Stomach smooth muscle (tissue), 2 donors: ENCODE measurements at regions not wholly inside any gene's neighbourhood (a gene's known extent, or its start where the extent isn't known, plus 50 kb on each side); places are given as distances from the start of the nearest gene placed in this dataset.
"Not testable (repeated sequence)": the region's sequence is repeated elsewhere in the genome, so short reads cannot be mapped to it uniquely, and the experiment has no call there.

Experiments used
- H3K27ac ChIP-seq: one replicate; pipeline ENCODE4 v1.7.0; 2013; ENCODE audit warnings: mild to moderate bottlenecking, low read length, inconsistent platforms
- H3K27me3 ChIP-seq, 2 donors: one replicate each; pipeline ENCODE4 v1.7.0; 2013; ENCODE audit warnings: low read length in 2 of 2; ENCODE audit not compliant: insufficient read depth in 2 of 2, control insufficient read depth in 1 of 2
- H3K36me3 ChIP-seq, 2 donors: one replicate each; pipeline ENCODE4 v1.7.0; 2013; ENCODE audit warnings: low read length in 2 of 2; ENCODE audit not compliant: control insufficient read depth in 2 of 2, insufficient read depth in 2 of 2
- H3K4me1 ChIP-seq: one replicate; pipeline ENCODE4 v1.7.0; 2013; ENCODE audit warnings: low read length; ENCODE audit not compliant: control insufficient read depth, insufficient read depth
- H3K4me3 ChIP-seq, 2 donors: one replicate each; pipeline ENCODE4 v1.7.0; 2013; ENCODE audit warnings: low read length in 2 of 2
- H3K9ac ChIP-seq, 2 donors: one replicate each; pipeline ENCODE4 v1.7.0; 2013; ENCODE audit warnings: low read length in 2 of 2, mild to moderate bottlenecking in 1 of 2
- H3K9me3 ChIP-seq, 2 donors: one replicate each; pipeline ENCODE4 v1.7.0; 2013; ENCODE audit warnings: low read length in 2 of 2; ENCODE audit not compliant: control insufficient read depth in 2 of 2
- donor health status: healthy.
- donor health status: Pancreatic carcinoma.

- H3K4me3 ChIP-seq, H3K36me3 ChIP-seq, H3K27ac ChIP-seq, H3K9me3 ChIP-seq, H3K4me1 ChIP-seq, H3K27me3 ChIP-seq, H3K9ac ChIP-seq: not testable (repeated sequence)
These were observed 342.4 kb downstream of the RPS29 start for GRCh38 chr14:49243777-49244176.

GRCh38 chr14:49240383-49240782 is 345.8 kb downstream of the RPS29 start:
- Histone ChIP-seq H3K9me3 (peaks cover 0 to 5% of the 10 kb centered on the region in 2 donors), H3K4me1 (no peaks in the 10 kb centered on the region), H3K27ac (no peak overlapping the region), H3K4me3 (no peak overlapping the region), H3K36me3 (no peaks in the 10 kb centered on the region), H3K9ac (no peak overlapping the region), H3K27me3 (no peaks in the 10 kb centered on the region)

GRCh38 chr14:49228552-49228951 is 357.6 kb downstream of the RPS29 start:
- Histone ChIP-seq H3K4me1 (no peaks in the 10 kb centered on the region), H3K27me3 (no peaks in the 10 kb centered on the region), H3K36me3 (no peaks in the 10 kb centered on the region), H3K9me3 (no peaks in the 10 kb centered on the region), H3K9ac (no peak overlapping the region), H3K4me3 (no peak overlapping the region), H3K27ac (no peak overlapping the region)

- no peaks in the 10 kb centered on the region for H3K36me3 ChIP-seq
- H3K9ac ChIP-seq: no peak overlapping the region
- no peaks in the 10 kb centered on the region for H3K9me3 ChIP-seq
- H3K4me1 ChIP-seq: peaks cover 8% of the 10 kb centered on the region
- H3K27ac ChIP-seq: no peak overlapping the region
- H3K4me3 ChIP-seq: no peak overlapping the region
- no peaks in the 10 kb centered on the region for H3K27me3 ChIP-seq
These were observed 364.9 kb downstream of the RPS29 start for GRCh38 chr14:49221316-49221715.

- Histone ChIP-seq H3K4me1 (peaks cover 8% of the 10 kb centered on the region), H3K9me3 (no peaks in the 10 kb centered on the region), H3K27ac (no peak overlapping the region), H3K36me3 (no peaks in the 10 kb centered on the region), H3K27me3 (no peaks in the 10 kb centered on the region), H3K9ac (no peak overlapping the region), H3K4me3 (no peak overlapping the region)
These were observed 365.7 kb downstream of the RPS29 start for GRCh38 chr14:49220492-49220891.

- Histone ChIP-seq H3K9me3 (no peaks in the 10 kb centered on the region), H3K4me1 (peaks cover 8% of the 10 kb centered on the region), H3K27me3 (no peaks in the 10 kb centered on the region), H3K36me3 (no peaks in the 10 kb centered on the region), H3K27ac (no peak overlapping the region), H3K4me3 (no peak overlapping the region), H3K9ac (no peak overlapping the region)
These were observed 367.6 kb downstream of the RPS29 start for GRCh38 chr14:49218436-49219092.

- H3K4me1 ChIP-seq: no peaks in the 10 kb centered on the region
- H3K9ac ChIP-seq: no peak overlapping the region
- H3K4me3 ChIP-seq: no peak overlapping the region
- H3K27me3 ChIP-seq: no peaks in the 10 kb centered on the region
- H3K27ac ChIP-seq: no peak overlapping the region
- no peaks in the 10 kb centered on the region for H3K36me3 ChIP-seq
- H3K9me3 ChIP-seq: no peaks in the 10 kb centered on the region
These were observed 373.5 kb downstream of the RPS29 start for GRCh38 chr14:49212721-49213120.

GRCh38 chr14:49209416-49209815 is 376.8 kb downstream of the RPS29 start:
- no peak overlapping the region for H3K9ac ChIP-seq
- no peaks in the 10 kb centered on the region for H3K4me1 ChIP-seq
- H3K4me3 ChIP-seq: no peak overlapping the region
- no peaks in the 10 kb centered on the region for H3K36me3 ChIP-seq
- H3K27me3 ChIP-seq: no peaks in the 10 kb centered on the region
- H3K9me3 ChIP-seq: no peaks in the 10 kb centered on the region
- H3K27ac ChIP-seq: no peak overlapping the region

GRCh38 chr14:49206828-49207227 is 379.4 kb downstream of the RPS29 start:
- Histone ChIP-seq H3K9me3 (no peaks in the 10 kb centered on the region), H3K27me3 (no peaks in the 10 kb centered on the region), H3K27ac (no peak overlapping the region), H3K9ac (no peak overlapping the region), H3K36me3 (no peaks in the 10 kb centered on the region), H3K4me3 (no peak overlapping the region), H3K4me1 (no peaks in the 10 kb centered on the region)

GRCh38 chr14:49203676-49204075 is 382.5 kb downstream of the RPS29 start:
- Histone ChIP-seq H3K27ac (no peak overlapping the region), H3K27me3 (no peaks in the 10 kb centered on the region), H3K9ac (no peak overlapping the region), H3K4me3 (no peak overlapping the region), H3K4me1 (no peaks in the 10 kb centered on the region), H3K9me3 (no peaks in the 10 kb centered on the region), H3K36me3 (no peaks in the 10 kb centered on the region)

- Histone ChIP-seq H3K9me3 (no peaks in the 10 kb centered on the region), H3K27ac (no peak overlapping the region), H3K4me3 (no peak overlapping the region), H3K36me3 (no peaks in the 10 kb centered on the region), H3K9ac (no peak overlapping the region), H3K27me3 (no peaks in the 10 kb centered on the region), H3K4me1 (no peaks in the 10 kb centered on the region)
These were observed 387.0 kb downstream of the RPS29 start for GRCh38 chr14:49199159-49199558.
